ENCODE measurements at regions not wholly inside any gene's neighbourhood (a gene's known extent, or its start where the extent isn't known, plus 50 kb on each side); places are given as distances from the start of the nearest gene placed in this dataset.

- TF ChIP-seq CTCF (IDR thresholded peaks at IDR 0.05 in 2 of 3, conservative IDR thresholded peaks at IDR 0.05 in 1 of 3; ENCODE audit: borderline replicate concordance in 1 of 3, insufficient read depth in 1 of 3, low read depth in 2 of 3, low read length in 2 of 3) (no peak), MAX (IDR thresholded peaks at IDR 0.05) (no peak), EZH2phosphoT487 (IDR thresholded peaks at IDR 0.05; ENCODE audit: borderline replicate concordance) (no peak), ZBTB33 (IDR thresholded peaks at IDR 0.05; ENCODE audit: extremely low read depth, insufficient replicate concordance, low read length) (no peak), CEBPB (IDR thresholded peaks at IDR 0.05; ENCODE audit: low read depth) (no peak), RAD21 (IDR thresholded peaks at IDR 0.05; ENCODE audit: low read depth) (no peak), POLR2A (IDR thresholded peaks at IDR 0.05; ENCODE audit: borderline replicate concordance, extremely low read depth, insufficient read depth, insufficient read length) (no peak), EZH2 (IDR thresholded peaks at IDR 0.05) (no peak), TCF7L2 (IDR thresholded peaks at IDR 0.05; ENCODE audit: borderline replicate concordance, extremely low read depth, insufficient read depth, insufficient read length) (no peak), ZFX (IDR thresholded peaks at IDR 0.05) (no peak), JUND (IDR thresholded peaks at IDR 0.05) (no peak), SIN3A (IDR thresholded peaks at IDR 0.05; ENCODE audit: low read depth) (no peak)
Measured at GRCh38 chr6:148169706-148170105, 172.9 kb upstream of the SASH1 start.
